ENCODE measurements at regions not wholly inside any gene's neighbourhood (a gene's known extent, or its start where the extent isn't known, plus 50 kb on each side); places are given as distances from the start of the nearest gene placed in this dataset.

GRCh38 chr7:25569765-25570164 lies 341.5 kb upstream of the NPVF start:
- no peak for DNase-seq (ENCODE audit: extremely low spot score)
- CTCF ChIA-PET, result interaction anchor here (1.1 to 3.8 kb wide), 3 partner anchors 9 to 310 kb away, joined by 3 to 24 read pairs (median 7); no protein-coding TSS in a partner anchor
- TF ChIP-seq CTCF (IDR thresholded peaks at IDR 0.05; ENCODE audit: control extremely low read depth, extremely low read depth, low read depth, missing control alignments), result no peak
- POLR2A ChIA-PET, result no interaction called here

GRCh38 chr7:25572423-25572822 lies 344.1 kb upstream of the NPVF start:
- ChIA-PET POLR2A (no interaction called here), CTCF (interaction anchor here (1.5 to 2.0 kb wide), 2 partner anchors 10 to 181 kb away, joined by 3 to 6 read pairs; no protein-coding TSS in a partner anchor)
- TF ChIP-seq CTCF (IDR thresholded peaks at IDR 0.05; ENCODE audit: control extremely low read depth, extremely low read depth, low read depth, missing control alignments), result no peak
- no peak for DNase-seq (ENCODE audit: extremely low spot score)

GRCh38 chr7:25574828-25575227 lies 346.5 kb upstream of the NPVF start:
- TF ChIP-seq CTCF (IDR thresholded peaks at IDR 0.05; ENCODE audit: control extremely low read depth, extremely low read depth, low read depth, missing control alignments), result no peak
- ChIA-PET POLR2A (no interaction called here), CTCF (interaction anchor here (0.7 to 2.9 kb wide), 3 partner anchors 8 to 14 kb away, joined by 3 to 13 read pairs (median 4); no protein-coding TSS in a partner anchor)
- DNase-seq (ENCODE audit: extremely low spot score), result no peak

- TF ChIP-seq CTCF (IDR thresholded peaks at IDR 0.05; ENCODE audit: control extremely low read depth, extremely low read depth, low read depth, missing control alignments), result no peak
- no peak for DNase-seq (ENCODE audit: extremely low spot score)
- ChIA-PET CTCF (interaction anchor here (0.7 to 2.9 kb wide), 3 partner anchors 9 to 15 kb away, joined by 3 to 13 read pairs (median 4); no protein-coding TSS in a partner anchor), POLR2A (no interaction called here)
Measured at GRCh38 chr7:25575634-25576033, 347.3 kb upstream of the NPVF start.

- TF ChIP-seq CTCF (IDR thresholded peaks at IDR 0.05; ENCODE audit: control extremely low read depth, extremely low read depth, low read depth, missing control alignments), result no peak
- DNase-seq (ENCODE audit: extremely low spot score), result no peak
- POLR2A ChIA-PET, result no interaction called here
- CTCF ChIA-PET, result interaction anchor here (1.4 to 3.2 kb wide), 4 partner anchors 9 to 16 kb away, joined by 3 to 24 read pairs (median 11); no protein-coding TSS in a partner anchor
Measured at GRCh38 chr7:25578991-25579777, 350.9 kb upstream of the NPVF start.

GRCh38 chr7:25579778-25580075 lies 351.4 kb upstream of the NPVF start:
- ChIA-PET CTCF (interaction anchor here (1.4 to 3.2 kb wide), 3 partner anchors 11 to 15 kb away, joined by 3 to 24 read pairs (median 12); no protein-coding TSS in a partner anchor), POLR2A (no interaction called here)
- no peak for DNase-seq (ENCODE audit: extremely low spot score)
- no peak for TF ChIP-seq CTCF (IDR thresholded peaks at IDR 0.05; ENCODE audit: control extremely low read depth, extremely low read depth, low read depth, missing control alignments)

Data from GM10248 (cell line).